ENCODE measurements at regions not wholly inside any gene's neighbourhood (a gene's known extent, or its start where the extent isn't known, plus 50 kb on each side); places are given as distances from the start of the nearest gene placed in this dataset.

- H3K4me3 Mint-ChIP-seq = no peak overlapping the region
- intact Hi-C loops (cut with micrococcal nuclease) = no loop called here
- no peaks in the 10 kb centered on the region for H3K4me1 Mint-ChIP-seq
- no peak for DNase-seq
- H3K27me3 Mint-ChIP-seq = no peaks in the 10 kb centered on the region
- no peaks in the 10 kb centered on the region for H3K36me3 Mint-ChIP-seq (ENCODE audit: low read depth)
- H3K9me3 Mint-ChIP-seq = no peaks in the 10 kb centered on the region
- no peak overlapping the region for H3K27ac Mint-ChIP-seq
Measured at GRCh38 chr1:170831276-170831675, 104.1 kb upstream of the MROH9 start.

GRCh38 chr1:170836141-170836540, 99.2 kb upstream of the MROH9 start:
- no peaks in the 10 kb centered on the region for H3K27me3 Mint-ChIP-seq
- H3K4me3 Mint-ChIP-seq = no peak overlapping the region
- DNase-seq = no peak
- intact Hi-C loops (cut with micrococcal nuclease) = no loop called here
- H3K27ac Mint-ChIP-seq = no peak overlapping the region
- no peaks in the 10 kb centered on the region for H3K4me1 Mint-ChIP-seq
- no peaks in the 10 kb centered on the region for H3K9me3 Mint-ChIP-seq
- H3K36me3 Mint-ChIP-seq (ENCODE audit: low read depth) = no peaks in the 10 kb centered on the region

- no peak for DNase-seq
- H3K4me1 Mint-ChIP-seq = no peaks in the 10 kb centered on the region
- H3K27ac Mint-ChIP-seq = no peak overlapping the region
- no peak overlapping the region for H3K4me3 Mint-ChIP-seq
- H3K36me3 Mint-ChIP-seq (ENCODE audit: low read depth) = no peaks in the 10 kb centered on the region
- no peaks in the 10 kb centered on the region for H3K9me3 Mint-ChIP-seq
- no peaks in the 10 kb centered on the region for H3K27me3 Mint-ChIP-seq
- intact Hi-C loops (cut with micrococcal nuclease) = no loop called here
Measured at GRCh38 chr1:170840371-170840770, 95.0 kb upstream of the MROH9 start.

GRCh38 chr1:170853302-170853701, 82.0 kb upstream of the MROH9 start:
- H3K4me3 Mint-ChIP-seq = no peak overlapping the region
- no peak for DNase-seq
- H3K4me1 Mint-ChIP-seq = no peaks in the 10 kb centered on the region
- H3K27me3 Mint-ChIP-seq = peaks cover 2% of the 10 kb centered on the region
- H3K36me3 Mint-ChIP-seq (ENCODE audit: low read depth) = no peaks in the 10 kb centered on the region
- intact Hi-C loops (cut with micrococcal nuclease) = no loop called here
- no peak overlapping the region for H3K27ac Mint-ChIP-seq
- H3K9me3 Mint-ChIP-seq = no peaks in the 10 kb centered on the region

- intact Hi-C loops (cut with micrococcal nuclease) = no loop called here
- no peaks in the 10 kb centered on the region for H3K4me1 Mint-ChIP-seq
Measured at GRCh38 chr1:170853867-170854266, 81.5 kb upstream of the MROH9 start.

GRCh38 chr1:170854677-170855076, 80.7 kb upstream of the MROH9 start:
- DNase-seq = no peak
- Mint-ChIP-seq H3K36me3 (ENCODE audit: low read depth) (no peaks in the 10 kb centered on the region), H3K27me3 (peaks cover 2% of the 10 kb centered on the region), H3K4me3 (no peak overlapping the region), H3K9me3 (no peaks in the 10 kb centered on the region), H3K27ac (no peak overlapping the region), H3K4me1 (no peaks in the 10 kb centered on the region)
- intact Hi-C loops (cut with micrococcal nuclease) = no loop called here

More at GRCh38 chr1:170853867-170854266, 81.5 kb upstream of the MROH9 start:
- no peak for DNase-seq
- H3K9me3 Mint-ChIP-seq = no peaks in the 10 kb centered on the region
- no peak overlapping the region for H3K4me3 Mint-ChIP-seq
- no peak overlapping the region for H3K27ac Mint-ChIP-seq
- no peaks in the 10 kb centered on the region for H3K36me3 Mint-ChIP-seq (ENCODE audit: low read depth)
- peaks cover 2% of the 10 kb centered on the region for H3K27me3 Mint-ChIP-seq

GRCh38 chr1:170856455-170856854, 78.9 kb upstream of the MROH9 start:
- no peak overlapping the region for H3K4me3 Mint-ChIP-seq
- no peaks in the 10 kb centered on the region for H3K4me1 Mint-ChIP-seq
- no peak overlapping the region for H3K27ac Mint-ChIP-seq
- intact Hi-C loops (cut with micrococcal nuclease) = no loop called here
- H3K27me3 Mint-ChIP-seq = peaks cover 2% of the 10 kb centered on the region
- H3K36me3 Mint-ChIP-seq (ENCODE audit: low read depth) = no peaks in the 10 kb centered on the region
- DNase-seq = no peak
- H3K9me3 Mint-ChIP-seq = no peaks in the 10 kb centered on the region

GRCh38 chr1:170857955-170858354, 77.4 kb upstream of the MROH9 start:
- no peak for DNase-seq
- intact Hi-C loops (cut with micrococcal nuclease) = no loop called here
- H3K4me1 Mint-ChIP-seq = no peaks in the 10 kb centered on the region
- H3K27ac Mint-ChIP-seq = no peak overlapping the region
- no peaks in the 10 kb centered on the region for H3K36me3 Mint-ChIP-seq (ENCODE audit: low read depth)
- no peak overlapping the region for H3K4me3 Mint-ChIP-seq
- no peaks in the 10 kb centered on the region for H3K9me3 Mint-ChIP-seq
- H3K27me3 Mint-ChIP-seq = peaks cover 2% of the 10 kb centered on the region

- H3K27ac Mint-ChIP-seq = no peak overlapping the region
- no peak overlapping the region for H3K4me3 Mint-ChIP-seq
- no peaks in the 10 kb centered on the region for H3K36me3 Mint-ChIP-seq (ENCODE audit: low read depth)
- no peak for DNase-seq
- no peaks in the 10 kb centered on the region for H3K4me1 Mint-ChIP-seq
- H3K27me3 Mint-ChIP-seq = no peaks in the 10 kb centered on the region
- no peaks in the 10 kb centered on the region for H3K9me3 Mint-ChIP-seq
- intact Hi-C loops (cut with micrococcal nuclease) = no loop called here
Measured at GRCh38 chr1:170863621-170864020, 71.7 kb upstream of the MROH9 start.

- H3K27me3 Mint-ChIP-seq = no peaks in the 10 kb centered on the region
- intact Hi-C loops (cut with micrococcal nuclease) = no loop called here
- H3K36me3 Mint-ChIP-seq (ENCODE audit: low read depth) = no peaks in the 10 kb centered on the region
- H3K4me3 Mint-ChIP-seq = no peak overlapping the region
- no peak overlapping the region for H3K27ac Mint-ChIP-seq
- H3K4me1 Mint-ChIP-seq = no peaks in the 10 kb centered on the region
- no peaks in the 10 kb centered on the region for H3K9me3 Mint-ChIP-seq
- DNase-seq = no peak
Measured at GRCh38 chr1:170864238-170864637, 71.1 kb upstream of the MROH9 start.

- Mint-ChIP-seq H3K4me1 (no peaks in the 10 kb centered on the region), H3K4me3 (no peak overlapping the region), H3K27me3 (no peaks in the 10 kb centered on the region), H3K27ac (no peak overlapping the region), H3K9me3 (no peaks in the 10 kb centered on the region), H3K36me3 (ENCODE audit: low read depth) (no peaks in the 10 kb centered on the region)
- DNase-seq = no peak
- intact Hi-C loops (cut with micrococcal nuclease) = no loop called here
Measured at GRCh38 chr1:170864876-170865538, 70.3 kb upstream of the MROH9 start.

- no peaks in the 10 kb centered on the region for H3K9me3 Mint-ChIP-seq
- intact Hi-C loops (cut with micrococcal nuclease) = no loop called here
- H3K27me3 Mint-ChIP-seq = no peaks in the 10 kb centered on the region
- H3K27ac Mint-ChIP-seq = no peak overlapping the region
- DNase-seq = no peak
- no peaks in the 10 kb centered on the region for H3K36me3 Mint-ChIP-seq (ENCODE audit: low read depth)
- no peaks in the 10 kb centered on the region for H3K4me1 Mint-ChIP-seq
- no peak overlapping the region for H3K4me3 Mint-ChIP-seq
Measured at GRCh38 chr1:170866646-170867045, 68.7 kb upstream of the MROH9 start.

GRCh38 chr1:170871868-170872267, 63.5 kb upstream of the MROH9 start:
- Mint-ChIP-seq H3K4me3 (no peak overlapping the region), H3K27ac (no peak overlapping the region), H3K9me3 (no peaks in the 10 kb centered on the region), H3K4me1 (no peaks in the 10 kb centered on the region), H3K27me3 (no peaks in the 10 kb centered on the region), H3K36me3 (ENCODE audit: low read depth) (no peaks in the 10 kb centered on the region)
- DNase-seq = no peak
- intact Hi-C loops (cut with micrococcal nuclease) = no loop called here

GRCh38 chr1:170872663-170873062, 62.7 kb upstream of the MROH9 start:
- intact Hi-C loops (cut with micrococcal nuclease) = no loop called here
- H3K27me3 Mint-ChIP-seq = no peaks in the 10 kb centered on the region

GRCh38 chr1:170874671-170875070, 60.7 kb upstream of the MROH9 start:
- no peaks in the 10 kb centered on the region for H3K9me3 Mint-ChIP-seq
- H3K4me1 Mint-ChIP-seq = no peaks in the 10 kb centered on the region
- peaks cover 2% of the 10 kb centered on the region for H3K27me3 Mint-ChIP-seq
- no peak for DNase-seq
- no peak overlapping the region for H3K27ac Mint-ChIP-seq
- intact Hi-C loops (cut with micrococcal nuclease) = no loop called here
- H3K36me3 Mint-ChIP-seq (ENCODE audit: low read depth) = no peaks in the 10 kb centered on the region
- no peak overlapping the region for H3K4me3 Mint-ChIP-seq

More at GRCh38 chr1:170872663-170873062, 62.7 kb upstream of the MROH9 start:
- DNase-seq = no peak
- Mint-ChIP-seq H3K4me1 (no peaks in the 10 kb centered on the region), H3K36me3 (ENCODE audit: low read depth) (no peaks in the 10 kb centered on the region), H3K27ac (no peak overlapping the region), H3K4me3 (no peak overlapping the region), H3K9me3 (no peaks in the 10 kb centered on the region)

All from activated CD4-positive, alpha-beta T cell treated with anti-CD3 and anti-CD28 coated beads, Interleukin-2, amount 10 ng/mL, durations not matched to agents 24 days and 14 days (primary cell).